GM10266 (cell line): ENCODE measurements at regions not wholly inside any gene's neighbourhood (a gene's known extent, or its start where the extent isn't known, plus 50 kb on each side); places are given as distances from the start of the nearest gene placed in this dataset.

Source experiments
- DNase-seq: peaks from one replicate; pipeline ENCODE4 v3.0.0; 2012; ENCODE audit errors: extremely low spot score
- CTCF ChIP-seq: IDR thresholded peaks from 2 replicates; pipeline ENCODE4 v1.5.1; 2012; ENCODE audit warnings: mild to moderate bottlenecking, low read depth; ENCODE audit not compliant: control insufficient read depth, insufficient read depth; ENCODE audit errors: missing control alignments

DNA sequence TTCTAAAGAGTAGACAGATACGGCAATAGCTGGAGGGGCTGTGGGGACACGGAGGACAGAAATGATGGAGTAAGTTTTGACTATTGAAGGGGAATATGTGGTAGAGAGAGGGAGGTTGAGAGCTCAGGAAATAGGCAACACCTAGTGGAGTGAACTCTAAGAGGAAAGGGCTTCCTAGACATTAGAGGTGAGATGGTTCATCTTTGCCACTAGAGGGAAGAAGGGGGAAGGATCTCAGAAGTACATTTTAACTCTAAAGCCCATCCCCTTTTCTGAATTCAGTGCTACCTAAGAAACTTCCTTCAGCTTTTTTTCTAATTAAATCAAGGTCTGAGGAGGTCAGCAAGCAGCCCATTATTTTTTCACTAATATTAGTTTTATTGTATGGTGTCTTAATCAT is 689.4 kb upstream of the MAP3K7 start:
- no peak for DNase-seq
- no peak for TF ChIP-seq CTCF

DNA sequence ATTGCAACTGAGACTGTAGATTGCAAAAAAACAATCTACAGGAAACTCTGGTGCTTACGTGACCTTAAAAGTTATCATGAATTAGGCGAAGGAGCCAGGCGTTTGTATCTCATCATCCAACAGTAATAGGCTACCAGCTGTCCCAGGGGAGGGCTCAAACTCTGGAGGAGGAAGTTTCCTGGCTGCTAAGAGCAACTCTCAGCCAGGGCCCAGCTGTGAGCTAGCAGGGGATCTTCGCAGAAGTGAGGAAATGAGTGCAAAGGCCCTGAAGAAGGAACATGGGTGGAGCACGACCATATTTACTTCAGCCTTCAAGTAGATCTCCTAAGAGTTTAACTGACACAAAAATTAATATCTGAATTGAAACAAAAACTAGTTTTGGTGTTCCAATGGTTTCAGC is 686.9 kb upstream of the MAP3K7 start:
- no peak for TF ChIP-seq CTCF
- no peak for DNase-seq

GRCh38 chr6:91271807-91272206 is 684.9 kb upstream of the MAP3K7 start:
- no peak for DNase-seq
- no peak for TF ChIP-seq CTCF

- DNase-seq: no peak
- TF ChIP-seq CTCF: no peak
Observed at GRCh38 chr6:91268941-91269340, 682.1 kb upstream of the MAP3K7 start.

GRCh38 chr6:91267246-91267645 is 680.4 kb upstream of the MAP3K7 start:
- no peak for TF ChIP-seq CTCF
- no peak for DNase-seq

DNA sequence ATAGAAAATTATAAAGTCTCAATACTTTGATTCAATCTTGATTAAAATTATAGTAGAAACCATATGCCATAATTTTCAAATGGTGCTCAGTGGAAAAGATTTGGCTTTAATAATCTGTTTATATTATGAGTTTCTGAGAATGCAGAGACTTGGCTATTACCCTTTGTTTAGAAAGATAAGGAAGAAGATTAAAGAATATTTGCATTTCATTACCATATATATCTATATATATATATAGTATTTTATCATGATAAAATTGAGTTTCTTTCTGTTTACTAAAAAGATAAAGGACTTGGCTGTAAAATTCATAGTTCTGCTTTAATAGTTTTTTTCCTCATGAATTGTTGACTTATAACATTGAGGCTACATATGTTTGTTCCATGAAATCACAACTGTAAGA is 679.3 kb upstream of the MAP3K7 start:
- TF ChIP-seq CTCF: no peak
- DNase-seq: no peak

DNA sequence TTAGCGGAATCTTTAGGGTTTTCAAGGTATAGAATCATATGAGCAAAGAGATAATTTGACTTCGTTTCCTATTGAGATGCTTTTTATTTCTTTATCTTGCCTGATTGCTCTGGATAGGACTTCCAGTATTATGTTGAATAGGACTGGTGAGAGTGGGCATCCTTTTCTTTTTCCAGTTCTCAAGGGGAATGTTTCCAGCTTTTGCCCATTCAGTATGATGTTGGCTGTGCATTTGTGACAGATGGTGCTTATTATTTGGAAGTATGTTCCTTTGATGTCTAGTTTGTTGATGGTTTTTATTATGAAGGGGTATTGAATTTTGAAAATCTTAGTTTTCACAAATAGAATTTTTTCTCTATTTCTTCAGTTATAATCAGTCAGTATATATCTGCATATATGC is 656.6 kb upstream of the MAP3K7 start:
- no peak for TF ChIP-seq CTCF
- no peak for DNase-seq
